H9 (cell line): ENCODE measurements at regions not wholly inside any gene's neighbourhood (a gene's known extent, or its start where the extent isn't known, plus 50 kb on each side); places are given as distances from the start of the nearest gene placed in this dataset.

Experiments used
- DNase-seq: peaks from one replicate; pipeline ENCODE4 v3.0.0-alpha.2; 2017
- H2AFZ ChIP-seq: one replicate; pipeline ENCODE4 v1.6.1; 2013; ENCODE audit warnings: mild to moderate bottlenecking, low read length, control low read depth, moderate library complexity
- H2AK5ac ChIP-seq: 2 replicates; pipeline ENCODE4 v1.6.1; 2013; ENCODE audit warnings: low read length, control low read depth, mixed read lengths; ENCODE audit not compliant: insufficient read length
- H2BK120ac ChIP-seq: one replicate; pipeline ENCODE4 v1.6.1; 2013; ENCODE audit warnings: low read depth, mild to moderate bottlenecking, low read length, control low read depth, inconsistent platforms; ENCODE audit not compliant: poor library complexity, severe bottlenecking
- H2BK12ac ChIP-seq: 2 replicates; pipeline ENCODE4 v1.6.1; 2013; ENCODE audit warnings: low read length, control low read depth, mixed read lengths, low read depth; ENCODE audit not compliant: insufficient read length
- H2BK15ac ChIP-seq: 2 replicates; pipeline ENCODE4 v1.6.1; 2013; ENCODE audit warnings: low read depth, low read length, control low read depth
- H2BK20ac ChIP-seq: one replicate; pipeline ENCODE4 v1.6.1; 2013; ENCODE audit warnings: low read depth, mild to moderate bottlenecking, low read length, control low read depth, inconsistent platforms; ENCODE audit not compliant: poor library complexity, severe bottlenecking
- H2BK5ac ChIP-seq: 2 replicates; pipeline ENCODE4 v1.6.1; 2013; ENCODE audit warnings: low read length, control low read depth, mixed read lengths; ENCODE audit not compliant: insufficient read length
- H3K14ac ChIP-seq: 2 replicates; pipeline ENCODE4 v1.6.1; 2013; ENCODE audit warnings: low read length, control low read depth; ENCODE audit not compliant: insufficient read depth
- H3K18ac ChIP-seq: 2 replicates; pipeline ENCODE4 v1.6.1; 2013; ENCODE audit warnings: low read depth, mild to moderate bottlenecking, mixed read lengths, low read length, control low read depth; ENCODE audit not compliant: insufficient read length
- H3K23ac ChIP-seq: 2 replicates; pipeline ENCODE4 v1.6.1; 2013; ENCODE audit warnings: low read length, control low read depth, mixed read lengths, low read depth; ENCODE audit not compliant: insufficient read length
- H3K23me2 ChIP-seq: 2 replicates; pipeline ENCODE4 v1.6.1; 2013; ENCODE audit warnings: low read depth, mild to moderate bottlenecking, mixed read lengths, low read length, control low read depth; ENCODE audit not compliant: insufficient read length, poor library complexity, severe bottlenecking
- H3K27ac ChIP-seq: 2 replicates; pipeline ENCODE4 v1.5.1; 2013; ENCODE audit warnings: low read length, control low read depth, mixed read lengths, low read depth; ENCODE audit not compliant: insufficient read length
- H3K27me3 ChIP-seq: 2 replicates; pipeline ENCODE4 v1.6.1; 2013; ENCODE audit warnings: low read length, control low read depth, inconsistent platforms; ENCODE audit not compliant: insufficient read depth
- H3K4ac ChIP-seq: 2 replicates; pipeline ENCODE4 v1.6.1; 2013; ENCODE audit warnings: low read depth, mild to moderate bottlenecking, control low read depth, inconsistent platforms, low read length, moderate library complexity
- H3K4me1 ChIP-seq: 2 replicates; pipeline ENCODE4 v1.6.1; 2013; ENCODE audit warnings: low read length, control low read depth, inconsistent platforms; ENCODE audit not compliant: insufficient read depth
- H3K4me2 ChIP-seq: 2 replicates; pipeline ENCODE4 v1.6.1; 2013; ENCODE audit warnings: low read length, control low read depth, mixed read lengths; ENCODE audit not compliant: insufficient read length, insufficient read depth
- H3K56ac ChIP-seq: 2 replicates; pipeline ENCODE4 v1.6.1; 2013; ENCODE audit warnings: low read depth, mild to moderate bottlenecking, mixed read lengths, low read length, control low read depth; ENCODE audit not compliant: insufficient read length
- H3K79me1 ChIP-seq: 2 replicates; pipeline ENCODE4 v1.6.1; 2013; ENCODE audit warnings: low read depth, mild to moderate bottlenecking, moderate library complexity, low read length, control low read depth, inconsistent platforms; ENCODE audit not compliant: insufficient read depth, poor library complexity, severe bottlenecking
- H3K79me2 ChIP-seq: 2 replicates; pipeline ENCODE4 v1.6.1; 2013; ENCODE audit warnings: low read length, control low read depth, inconsistent platforms; ENCODE audit not compliant: insufficient read depth
- H3K9ac ChIP-seq: 2 replicates; pipeline ENCODE4 v1.6.1; 2013; ENCODE audit warnings: low read length, control low read depth, mixed read lengths; ENCODE audit not compliant: insufficient read length; ENCODE audit errors: extremely low read depth
- H3K9me3 ChIP-seq: one replicate; pipeline ENCODE4 v1.6.1; 2013; ENCODE audit warnings: low read depth, low read length, inconsistent platforms; ENCODE audit not compliant: control insufficient read depth
- H3T11ph ChIP-seq: one replicate; pipeline ENCODE4 v1.6.1; 2013; ENCODE audit warnings: mild to moderate bottlenecking, low read length, control low read depth, inconsistent platforms
- H4K20me1 ChIP-seq: one replicate; pipeline ENCODE4 v1.6.1; 2013; ENCODE audit not compliant: control insufficient read depth, insufficient read length, insufficient read depth
- H4K5ac ChIP-seq: 2 replicates; pipeline ENCODE4 v1.6.1; 2013; ENCODE audit warnings: low read depth, mild to moderate bottlenecking, mixed read lengths, low read length, control low read depth; ENCODE audit not compliant: insufficient read length
- H4K8ac ChIP-seq: replicated peaks from 2 replicates; pipeline ENCODE4 v1.6.1; 2013; ENCODE audit warnings: low read length, control low read depth, mixed read lengths, low read depth; ENCODE audit not compliant: insufficient read length
- H4K91ac ChIP-seq: 2 replicates; pipeline ENCODE4 v1.6.1; 2013; ENCODE audit warnings: low read depth, mild to moderate bottlenecking, moderate library complexity, mixed read lengths, low read length, control low read depth; ENCODE audit not compliant: insufficient read length
- H3K27ac Mint-ChIP-seq, 3 experiments: 2 replicates in 2 of 3; 3 replicates in 1 of 3; pipeline ENCODE4 v1.8.0; 2020 to 2021; ENCODE audit warnings: mixed read lengths in 3 of 3, mild to moderate bottlenecking in 1 of 3, moderate library complexity in 1 of 3
- H3K27me3 Mint-ChIP-seq: 2 replicates; pipeline ENCODE4 v1.8.0; 2021; ENCODE audit warnings: low read depth, mild to moderate bottlenecking, moderate library complexity, mixed read lengths
- H3K36me3 Mint-ChIP-seq, 3 experiments: 2 replicates in 2 of 3; 3 replicates in 1 of 3; pipeline ENCODE4 v1.8.0; 2020 to 2021; ENCODE audit warnings: low read depth in 3 of 3, mixed read lengths in 3 of 3; ENCODE audit not compliant: insufficient read depth in 1 of 3
- H3K4me1 Mint-ChIP-seq, 2 experiments: 2 replicates each; pipeline ENCODE4 v1.8.0; 2020; ENCODE audit warnings: mixed read lengths in 2 of 2
- H3K4me3 Mint-ChIP-seq, 2 experiments: 2 replicates in 1 of 2; 3 replicates in 1 of 2; pipeline ENCODE4 v1.8.0; 2020 to 2021; ENCODE audit warnings: mild to moderate bottlenecking in 2 of 2, mixed read lengths in 2 of 2, moderate library complexity in 1 of 2
- H3K9me3 Mint-ChIP-seq, 2 experiments: 2 replicates in 1 of 2; 3 replicates in 1 of 2; pipeline ENCODE4 v1.8.0; 2020; ENCODE audit warnings: mild to moderate bottlenecking in 2 of 2, mixed read lengths in 2 of 2, moderate library complexity in 1 of 2
- WGBS: extraction: QIAGEN DNeasy Blood & Tissue Kit; methylation state at CpG from one replicate; pipeline ENCODE4 v1.1.7; 2013; ENCODE audit warnings: missing lambda C conversion rate, low lambda C conversion rate, mixed read lengths; ENCODE audit not compliant: insufficient read length; ENCODE audit errors: extremely low coverage; 5-methylcytosine and 5-hydroxymethylcytosine counted together
- TF ChIP-seq, protein P1 (sequence below): fragments of 200-600 bp; sonication (generic); conservative IDR thresholded peaks from 3 replicates; pipeline ENCODE4 v1.8.0; 2021; ENCODE audit warnings: antibody characterized with exemption, mild to moderate bottlenecking

DNA sequence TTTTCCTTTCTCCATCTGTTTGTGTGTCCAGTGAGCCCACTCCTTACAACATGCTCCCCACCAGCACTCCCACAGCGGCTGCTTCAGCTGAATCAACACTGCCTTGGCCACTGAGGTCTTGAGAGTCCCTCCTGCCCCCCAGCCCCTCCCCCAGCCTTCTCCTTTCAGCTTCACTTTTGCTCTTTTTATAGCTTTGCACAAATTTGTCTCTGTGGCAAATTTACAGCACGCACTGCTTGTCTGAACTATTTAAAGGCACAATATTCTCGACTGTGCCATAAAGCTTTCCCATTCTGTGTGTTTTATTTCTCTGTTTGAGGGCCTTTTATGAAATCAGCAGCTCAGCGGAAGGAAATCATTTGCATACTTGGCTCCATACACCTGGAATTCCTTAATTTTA lies 579.3 kb downstream of the TOX3 start:
- Mint-ChIP-seq H3K4me1 (peaks cover 22 to 24% of the 10 kb centered on the region in 2 experiments), H3K9me3 (no peaks in the 10 kb centered on the region), H3K36me3 (no peaks in the 10 kb centered on the region), H3K27ac (no peak overlapping the region; a peak in 1 of 7 replicates), H3K27me3 (peaks cover under 1% of the 10 kb centered on the region; the same call in 1 of the 2 replicates), H3K4me3 (peak overlapping the region in 1 of 2 experiments; percentile 1; a peak in 1 of 5 replicates)
- H3K23ac ChIP-seq = no peak overlapping the region
- H3K27me3 ChIP-seq = no peaks in the 10 kb centered on the region
- no peak for DNase-seq
- H3K9ac ChIP-seq = no peak overlapping the region
- no peak overlapping the region for H2BK12ac ChIP-seq
- H4K91ac ChIP-seq = no peak overlapping the region
- peaks cover 2% of the 10 kb centered on the region; the same call in 1 of the 2 replicates for H3K4me1 ChIP-seq
- no peak overlapping the region for H3K18ac ChIP-seq
- no peak overlapping the region for H3K14ac ChIP-seq
- no peaks in the 10 kb centered on the region for H3K23me2 ChIP-seq
- H4K20me1 ChIP-seq = no peaks in the 10 kb centered on the region
- no peak overlapping the region for H3K4ac ChIP-seq
- H3K27ac ChIP-seq = no peak overlapping the region
- H3K9me3 ChIP-seq = no peaks in the 10 kb centered on the region
- no peak overlapping the region for H2AK5ac ChIP-seq
- H3K79me2 ChIP-seq = no peaks in the 10 kb centered on the region
- H2BK120ac ChIP-seq = no peak overlapping the region
- no peak overlapping the region for H4K8ac ChIP-seq
- no peak overlapping the region for H2BK5ac ChIP-seq
- H3T11ph ChIP-seq = no peak overlapping the region
- no peak overlapping the region for H2AFZ ChIP-seq
- TF ChIP-seq, protein P1, sequence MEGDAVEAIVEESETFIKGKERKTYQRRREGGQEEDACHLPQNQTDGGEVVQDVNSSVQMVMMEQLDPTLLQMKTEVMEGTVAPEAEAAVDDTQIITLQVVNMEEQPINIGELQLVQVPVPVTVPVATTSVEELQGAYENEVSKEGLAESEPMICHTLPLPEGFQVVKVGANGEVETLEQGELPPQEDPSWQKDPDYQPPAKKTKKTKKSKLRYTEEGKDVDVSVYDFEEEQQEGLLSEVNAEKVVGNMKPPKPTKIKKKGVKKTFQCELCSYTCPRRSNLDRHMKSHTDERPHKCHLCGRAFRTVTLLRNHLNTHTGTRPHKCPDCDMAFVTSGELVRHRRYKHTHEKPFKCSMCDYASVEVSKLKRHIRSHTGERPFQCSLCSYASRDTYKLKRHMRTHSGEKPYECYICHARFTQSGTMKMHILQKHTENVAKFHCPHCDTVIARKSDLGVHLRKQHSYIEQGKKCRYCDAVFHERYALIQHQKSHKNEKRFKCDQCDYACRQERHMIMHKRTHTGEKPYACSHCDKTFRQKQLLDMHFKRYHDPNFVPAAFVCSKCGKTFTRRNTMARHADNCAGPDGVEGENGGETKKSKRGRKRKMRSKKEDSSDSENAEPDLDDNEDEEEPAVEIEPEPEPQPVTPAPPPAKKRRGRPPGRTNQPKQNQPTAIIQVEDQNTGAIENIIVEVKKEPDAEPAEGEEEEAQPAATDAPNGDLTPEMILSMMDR = no peak
- H3K56ac ChIP-seq = no peak overlapping the region
- no CpG with 5 or more reads among the region's 4 CpGs for WGBS
- no peak overlapping the region for H2BK20ac ChIP-seq
- H3K79me1 ChIP-seq = no peaks in the 10 kb centered on the region
- H2BK15ac ChIP-seq = no peak overlapping the region; the same call in 1 of the 2 replicates
- no peak overlapping the region for H4K5ac ChIP-seq
- H3K4me2 ChIP-seq = no peak overlapping the region
